HG03457 (cell line): ENCODE measurements at regions not wholly inside any gene's neighbourhood (a gene's known extent, or its start where the extent isn't known, plus 50 kb on each side); places are given as distances from the start of the nearest gene placed in this dataset.
"Not testable (repeated sequence)": the region's sequence is repeated elsewhere in the genome, so short reads cannot be mapped to it uniquely, and the experiment has no call there.

Experiments
- ATAC-seq: cut with Tn5 transposase; IDR thresholded peaks from one replicate; pipeline ENCODE4 v1.9.1; 2021; ENCODE audit warnings: moderate number of reproducible peaks; ENCODE audit not compliant: unreplicated experiment

DNA sequence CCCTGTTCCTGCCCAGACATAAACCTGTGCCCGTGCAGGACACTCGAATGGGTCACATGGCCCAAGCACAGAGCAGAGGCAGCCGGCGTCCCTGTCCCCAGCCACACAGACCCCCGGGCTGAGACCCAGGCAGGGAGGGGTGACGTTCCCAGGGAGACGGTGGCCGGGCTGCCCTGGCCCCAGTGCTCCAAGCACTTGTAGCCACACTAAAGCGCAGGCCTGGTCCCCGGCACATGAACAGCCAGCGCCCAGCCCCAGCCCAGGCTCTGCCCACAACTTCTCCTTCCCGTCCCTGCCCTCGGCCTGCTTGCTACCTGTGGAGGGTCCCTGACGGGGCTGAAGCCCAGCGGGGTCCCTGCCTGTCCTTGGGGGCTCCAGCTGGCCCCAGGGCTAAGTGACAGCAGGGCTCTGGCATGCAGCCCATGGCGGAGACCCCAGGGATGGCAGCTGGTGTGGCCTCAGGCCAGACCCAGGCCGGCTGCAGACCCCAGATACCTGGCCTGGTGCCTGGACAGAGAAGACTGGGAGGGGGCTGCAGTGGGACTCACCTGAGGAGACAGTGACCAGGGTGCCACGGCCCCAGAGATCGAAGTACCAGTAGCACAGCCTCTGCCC is 338.4 kb downstream of the TMEM121 start:
- ATAC-seq = no peak

DNA sequence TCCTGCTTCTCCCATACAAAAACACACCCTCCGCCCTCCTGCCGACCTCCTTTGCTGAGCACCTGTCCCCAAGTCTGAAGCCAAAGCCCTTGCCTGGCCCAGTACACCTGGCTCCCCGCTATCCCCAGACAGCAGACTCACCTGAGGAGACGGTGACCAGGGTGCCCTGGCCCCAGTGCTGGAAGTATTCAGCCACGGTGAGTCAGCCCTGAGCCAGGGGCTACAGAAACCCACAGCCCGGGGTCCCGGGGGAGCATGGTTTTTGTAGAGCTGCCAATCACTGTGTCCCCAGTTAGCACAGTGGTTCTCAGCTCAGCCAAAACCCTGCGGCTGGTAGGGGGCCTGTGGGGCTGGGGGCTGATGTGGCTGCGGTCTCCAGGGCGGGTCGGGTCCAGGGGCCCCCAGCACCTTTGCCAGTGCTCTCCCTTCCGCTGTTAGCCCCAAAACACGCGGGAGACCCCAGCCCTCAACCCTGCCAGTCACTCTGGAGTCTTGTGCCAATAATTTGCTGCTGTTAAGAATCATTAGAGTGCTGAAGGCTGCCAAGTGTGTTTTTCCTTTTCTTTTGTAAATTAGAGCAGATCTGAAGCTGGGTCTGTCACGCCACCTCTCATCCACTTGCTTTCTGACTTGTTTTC is 339.0 kb downstream of the TMEM121 start:
- ATAC-seq = no peak

DNA sequence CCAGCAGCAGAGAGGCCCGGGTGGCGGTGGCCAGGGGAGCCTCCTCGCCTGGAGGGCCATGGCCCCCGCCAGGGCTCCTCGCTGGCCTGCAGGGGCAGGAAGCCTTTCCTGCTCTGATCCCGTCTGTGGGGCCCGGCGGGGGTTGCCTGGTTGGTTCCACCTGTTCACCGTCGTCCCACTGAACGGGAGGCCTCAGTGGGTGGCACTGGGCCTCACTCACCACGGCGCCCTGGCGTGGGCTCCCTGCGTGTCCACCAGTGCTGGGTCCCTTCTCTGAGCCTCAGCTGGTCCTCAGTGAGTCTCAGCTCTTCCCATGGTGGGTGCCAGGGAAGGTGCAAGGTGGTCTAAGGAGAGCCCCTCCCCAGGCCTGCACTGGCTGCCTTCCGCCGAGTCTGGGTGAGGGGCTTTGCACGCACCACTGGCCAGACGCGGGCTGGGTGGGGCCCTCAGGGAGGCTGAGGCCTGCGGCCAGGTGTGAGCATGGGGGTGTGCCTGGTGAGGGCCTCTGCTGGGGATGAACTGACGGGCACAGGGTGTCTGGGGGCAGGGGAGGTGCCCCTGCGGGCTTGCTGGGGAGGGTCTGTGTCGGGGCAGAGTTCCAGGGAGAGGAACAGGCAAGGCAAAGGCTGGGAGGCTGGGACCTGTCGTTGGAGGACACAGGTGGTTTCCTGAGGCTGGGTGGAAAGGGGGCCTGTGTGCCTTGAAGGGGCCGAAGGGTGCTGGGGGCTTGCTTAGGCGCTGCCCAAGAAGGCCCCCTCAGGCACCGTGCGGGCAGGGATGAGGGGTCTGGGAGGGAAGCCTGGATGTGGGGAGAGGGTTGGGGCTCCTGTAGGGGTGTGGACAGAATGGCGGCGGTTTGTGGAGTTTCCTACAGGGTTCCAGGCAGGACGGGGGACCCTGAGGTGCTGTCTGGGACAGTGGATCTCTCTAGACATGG is 339.8 kb downstream of the TMEM121 start:
- ATAC-seq = no peak

GRCh38 chr14:105866841-105867321 is 340.5 kb downstream of the TMEM121 start:
- ATAC-seq = no peak

DNA sequence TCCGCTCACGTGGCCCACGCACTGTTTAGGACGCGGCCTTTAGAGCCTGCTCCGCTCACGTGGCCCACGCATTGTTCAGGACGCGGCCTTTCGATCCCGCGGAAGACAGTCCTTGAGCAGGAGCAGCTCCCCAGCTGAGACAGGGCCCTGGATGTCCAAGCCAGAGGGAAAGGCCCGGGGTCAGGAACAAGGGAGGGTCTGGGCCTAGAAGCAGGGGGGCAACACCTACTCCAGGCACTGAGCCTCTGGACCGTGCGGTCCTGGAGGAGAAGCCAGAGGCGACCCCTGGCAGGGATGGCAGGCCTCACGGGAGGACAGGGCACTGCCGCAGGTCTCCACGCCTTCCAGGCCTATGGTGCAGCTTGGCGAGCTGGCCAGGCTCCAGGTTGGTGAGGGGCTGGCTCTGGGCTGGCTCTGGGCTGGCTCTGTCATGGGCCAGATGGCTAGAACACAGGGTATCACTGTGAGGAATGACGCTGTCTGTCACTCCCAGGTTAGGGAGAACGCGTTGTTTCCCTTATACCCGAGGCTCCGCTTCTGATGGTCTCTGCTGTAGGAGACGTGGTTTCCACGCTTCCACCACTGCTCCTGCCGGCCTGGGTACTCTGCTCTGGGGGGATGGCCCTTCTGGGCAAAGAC is 341.7 kb downstream of the TMEM121 start:
- no peak for ATAC-seq

DNA sequence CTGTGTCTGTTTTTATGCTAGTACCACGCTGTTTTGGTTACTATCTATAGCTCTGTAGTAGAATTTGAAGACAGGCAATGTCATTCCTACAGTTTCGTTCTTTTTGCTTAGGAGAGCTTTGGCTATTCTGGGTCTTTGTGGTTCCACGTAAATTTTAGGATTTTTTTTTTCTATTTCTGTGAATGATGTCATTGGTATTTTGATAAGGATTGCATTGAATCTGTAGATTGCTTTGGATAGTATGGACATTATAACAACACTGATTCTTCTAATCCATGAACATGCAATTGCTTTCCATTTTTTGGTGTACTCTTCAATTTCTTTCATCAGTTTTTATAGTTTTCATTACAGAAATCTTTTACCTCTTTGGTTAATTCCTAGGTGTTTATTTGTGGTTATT is 345.2 kb downstream of the TMEM121 start:
- ATAC-seq = no peak

DNA sequence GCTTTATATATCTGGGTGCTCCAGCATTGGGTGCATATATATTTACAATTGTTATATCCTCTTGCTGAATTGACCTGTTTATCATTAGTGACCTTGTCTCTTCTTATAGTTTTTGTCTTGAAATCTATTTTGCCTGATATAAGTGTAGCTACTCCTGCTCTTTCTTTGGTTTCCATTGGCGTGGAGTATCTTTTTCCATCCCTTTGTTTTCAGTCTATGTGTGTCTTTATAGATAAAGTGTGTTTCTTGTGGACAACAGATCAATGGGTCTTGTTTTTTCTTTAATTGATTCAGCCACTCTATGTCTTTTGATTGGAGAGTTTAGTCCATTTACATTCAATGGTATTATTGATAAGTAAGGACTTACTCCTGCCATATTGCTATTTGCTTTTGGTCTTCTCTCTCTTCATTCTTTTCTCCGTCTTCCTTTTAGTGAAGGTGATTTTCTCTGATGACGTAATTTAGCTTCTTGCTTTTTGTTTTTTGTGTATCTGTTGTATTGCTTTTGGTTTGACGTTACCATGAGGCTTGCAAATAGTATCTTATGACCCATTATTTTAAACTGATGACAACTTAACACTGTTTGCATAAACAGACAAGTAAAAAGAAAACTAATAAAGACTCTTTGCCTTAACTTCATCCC is 347.6 kb downstream of the TMEM121 start:
- no peak for ATAC-seq

DNA sequence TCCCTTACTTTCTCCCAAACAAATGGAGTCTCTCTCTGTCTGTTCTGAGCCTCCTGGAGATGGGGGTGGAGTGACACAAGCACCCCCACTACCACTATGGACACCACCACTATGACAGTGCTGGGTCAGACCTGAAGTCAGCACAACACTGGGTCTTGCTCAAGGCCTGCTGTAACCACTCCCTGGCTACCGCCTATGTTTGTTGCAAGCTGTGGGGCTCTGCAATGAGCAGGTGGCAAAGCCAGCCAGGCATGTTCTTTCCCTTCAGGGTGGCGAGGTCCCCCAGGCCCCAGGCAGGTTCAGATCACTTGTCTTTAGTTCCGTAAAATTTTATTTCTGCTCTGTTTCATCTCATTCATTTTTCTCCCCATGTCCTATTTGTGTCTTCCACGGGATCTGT is 349.8 kb downstream of the TMEM121 start:
- no peak for ATAC-seq

GRCh38 chr14:105876829-105877228 is 350.4 kb downstream of the TMEM121 start:
- ATAC-seq = no peak

- ATAC-seq = no peak
Measured at GRCh38 chr14:105877645-105878044, 351.3 kb downstream of the TMEM121 start.

DNA sequence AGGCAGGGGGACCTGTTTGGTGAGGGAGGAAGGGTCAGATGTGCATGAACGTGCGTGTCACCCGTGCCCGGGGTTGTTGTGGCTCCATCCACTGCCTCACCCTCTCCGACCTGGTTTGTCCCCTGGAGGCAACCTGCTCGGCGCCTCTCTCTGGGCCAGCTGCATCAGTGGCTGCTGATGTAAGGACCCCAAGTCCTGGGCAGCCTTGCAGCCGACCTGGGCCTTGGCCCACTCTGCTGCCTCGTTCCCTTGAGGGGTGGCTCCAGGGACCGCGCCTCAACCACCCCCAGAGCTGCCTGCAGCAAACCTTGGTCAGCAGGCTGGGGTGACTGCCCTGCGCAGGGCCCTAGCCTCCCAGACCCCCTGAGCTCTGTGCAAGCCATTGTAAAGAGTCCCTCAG is 351.7 kb downstream of the TMEM121 start:
- ATAC-seq = no peak

- no peak for ATAC-seq
Measured at GRCh38 chr14:105878554-105878953, 352.2 kb downstream of the TMEM121 start.

DNA sequence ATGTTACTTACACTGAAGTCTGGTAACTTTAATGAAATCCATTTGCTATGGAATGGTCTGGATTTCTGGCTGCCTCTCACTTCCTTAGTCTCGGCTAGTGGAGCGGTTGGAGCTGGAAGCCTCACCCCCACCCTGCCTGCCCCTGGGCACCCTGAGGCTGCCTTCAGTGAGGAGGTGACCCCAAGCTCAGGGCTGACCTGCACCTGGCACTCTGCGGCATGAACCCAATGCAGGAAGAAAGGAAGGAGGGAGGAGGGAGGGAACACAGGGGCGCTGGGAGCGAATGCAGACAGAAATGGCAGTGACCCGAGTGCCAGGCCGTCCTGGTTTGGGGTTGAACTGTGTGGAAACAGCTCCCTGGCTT is 353.1 kb downstream of the TMEM121 start:
- ATAC-seq = no peak

- ATAC-seq = no peak
Measured at GRCh38 chr14:105879867-105880561, 353.6 kb downstream of the TMEM121 start.

DNA sequence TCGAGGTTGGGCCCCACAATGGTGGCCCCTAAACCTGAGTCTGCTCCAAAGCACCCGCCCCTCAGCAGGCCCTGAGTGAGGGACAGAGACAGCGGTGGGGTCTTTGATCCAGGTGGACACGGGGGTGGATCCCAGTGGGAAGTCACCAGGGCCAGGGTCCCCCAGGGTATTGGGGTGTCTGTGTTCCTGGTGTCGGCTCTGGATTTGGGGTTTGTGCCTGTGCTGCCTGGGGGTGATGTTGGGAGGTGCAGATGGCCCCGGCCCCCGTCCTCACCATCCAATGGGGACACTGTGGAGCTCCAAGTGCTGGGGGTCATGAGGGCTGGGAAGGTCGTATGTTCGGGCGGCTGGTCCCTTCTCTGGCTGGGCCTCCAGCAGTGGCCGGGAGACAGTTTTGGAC is 354.2 kb downstream of the TMEM121 start:
- no peak for ATAC-seq

DNA sequence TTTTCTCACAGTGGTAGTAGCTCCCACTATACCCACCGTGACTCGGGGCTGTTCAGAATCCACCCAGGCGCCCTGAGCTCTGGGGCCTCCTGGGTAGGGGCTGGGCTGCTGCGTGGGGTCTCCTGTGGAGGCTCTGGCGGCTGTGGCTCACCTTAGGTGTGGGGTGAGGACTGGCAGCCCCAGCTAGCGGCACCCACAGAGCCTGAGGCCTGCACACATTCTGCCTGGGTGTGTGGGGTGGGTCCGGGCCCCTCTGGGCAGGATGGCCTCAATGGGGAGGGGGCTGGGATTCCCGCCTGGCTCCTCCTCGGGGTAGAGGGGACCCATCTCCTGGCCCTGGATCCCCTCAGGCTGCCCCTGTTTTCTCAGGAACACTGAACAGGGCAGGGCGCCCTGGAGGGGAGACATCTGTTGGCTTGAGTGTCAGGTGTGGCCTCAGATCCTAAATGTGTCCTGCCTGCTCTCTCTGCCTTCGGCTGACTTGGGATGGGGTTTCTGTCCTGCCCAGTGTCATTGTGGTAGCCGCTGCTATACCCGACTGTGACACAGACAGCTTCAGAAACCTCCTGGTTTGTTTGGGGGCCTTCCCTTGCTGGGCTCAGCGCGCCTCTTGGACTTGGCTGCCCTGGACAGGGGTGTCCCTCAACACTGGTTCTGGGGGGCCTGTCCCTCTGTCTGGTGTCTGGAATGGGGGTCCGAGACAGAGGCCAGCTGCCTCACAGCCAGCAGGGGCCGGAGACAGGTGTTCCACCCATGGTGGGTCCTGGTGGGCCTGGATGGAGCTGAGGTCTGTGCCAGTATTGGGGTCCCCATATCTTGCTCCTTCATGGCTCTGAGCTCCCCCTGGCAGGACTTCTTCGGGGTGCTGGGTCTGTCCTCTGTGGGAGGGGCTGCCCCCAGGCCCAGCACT is 354.9 kb downstream of the TMEM121 start:
- no peak for ATAC-seq

DNA sequence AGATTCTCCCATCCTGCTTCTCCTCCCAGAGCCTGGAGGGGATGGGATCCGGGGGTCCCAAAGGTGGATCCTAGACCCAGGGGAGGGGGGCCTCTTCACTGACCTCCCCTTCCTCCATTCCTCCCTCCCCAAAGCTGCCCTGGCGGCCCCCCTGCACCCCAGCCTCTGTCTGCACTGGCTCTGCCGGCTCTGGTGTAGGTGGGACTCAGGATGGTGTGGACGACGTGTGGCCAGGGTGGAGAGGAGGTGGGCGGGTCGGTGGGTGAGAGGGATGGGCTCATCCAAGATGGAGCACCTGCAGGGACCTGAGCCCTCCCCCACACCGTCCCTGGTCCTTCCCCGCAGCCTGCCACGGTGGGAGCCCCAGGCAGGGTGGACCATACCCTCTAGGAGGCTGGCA is 355.6 kb downstream of the TMEM121 start:
- not testable (repeated sequence) for ATAC-seq

DNA sequence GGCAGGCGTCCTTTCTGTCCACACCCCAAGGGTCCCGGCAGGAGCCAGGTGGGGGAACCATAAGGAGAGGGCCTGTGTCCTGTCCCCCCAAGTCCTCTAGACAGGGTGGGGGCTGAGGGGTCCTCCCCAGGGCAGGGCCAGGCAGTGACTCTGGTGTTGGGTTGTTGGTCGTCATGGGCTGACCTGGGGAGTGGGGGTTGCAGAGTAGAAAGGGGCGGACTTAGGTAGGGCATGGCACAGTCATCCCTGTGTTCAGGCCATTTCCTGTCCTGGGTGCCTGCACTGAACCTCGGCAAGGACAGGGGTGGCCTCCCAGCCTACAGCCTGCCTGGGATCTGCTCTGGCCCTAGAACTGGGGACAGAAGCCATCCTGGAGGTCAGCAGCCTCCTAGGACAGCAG is 356.2 kb downstream of the TMEM121 start:
- ATAC-seq = no peak
